NK-92 (cell line): ENCODE measurements at regions not wholly inside any gene's neighbourhood (a gene's known extent, or its start where the extent isn't known, plus 50 kb on each side); places are given as distances from the start of the nearest gene placed in this dataset.
"Not testable (repeated sequence)": the region's sequence is repeated elsewhere in the genome, so short reads cannot be mapped to it uniquely, and the experiment has no call there.

Experiments
- DNase-seq: peaks from one replicate; lab custom pipeline; 2025; ENCODE audit not compliant: unreplicated experiment; lab: John Stamatoyannopoulos, UW

- DNase-seq, result no peak
Measured at GRCh38 chrX:959595-959994, 252.9 kb downstream of the CRLF2 start.

DNA sequence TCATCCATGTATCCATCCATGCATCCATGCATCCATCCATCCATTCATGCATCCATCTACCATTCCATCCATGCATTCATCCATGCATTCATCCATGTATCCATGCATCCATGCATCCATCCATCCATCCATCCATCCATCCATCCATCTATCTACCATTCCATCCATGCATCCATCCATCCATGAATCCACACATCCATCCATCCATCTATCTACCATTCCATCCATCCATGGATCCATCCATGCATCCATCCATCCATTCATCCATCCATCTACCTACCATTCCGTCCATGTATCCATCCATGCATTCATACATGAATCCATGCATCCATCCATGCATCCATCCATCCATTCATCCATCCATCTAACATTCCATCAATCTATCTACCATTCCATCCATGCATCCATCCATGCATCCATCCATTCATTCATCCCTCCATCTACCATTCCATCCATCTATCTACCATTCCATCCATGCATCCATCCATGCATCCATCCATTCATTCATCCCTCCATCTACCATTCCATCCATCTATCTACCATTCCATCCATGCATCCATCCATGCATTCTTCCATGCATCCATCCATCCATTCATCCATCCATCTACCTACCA is 257.2 kb downstream of the CRLF2 start:
- DNase-seq, result not testable (repeated sequence)

DNA sequence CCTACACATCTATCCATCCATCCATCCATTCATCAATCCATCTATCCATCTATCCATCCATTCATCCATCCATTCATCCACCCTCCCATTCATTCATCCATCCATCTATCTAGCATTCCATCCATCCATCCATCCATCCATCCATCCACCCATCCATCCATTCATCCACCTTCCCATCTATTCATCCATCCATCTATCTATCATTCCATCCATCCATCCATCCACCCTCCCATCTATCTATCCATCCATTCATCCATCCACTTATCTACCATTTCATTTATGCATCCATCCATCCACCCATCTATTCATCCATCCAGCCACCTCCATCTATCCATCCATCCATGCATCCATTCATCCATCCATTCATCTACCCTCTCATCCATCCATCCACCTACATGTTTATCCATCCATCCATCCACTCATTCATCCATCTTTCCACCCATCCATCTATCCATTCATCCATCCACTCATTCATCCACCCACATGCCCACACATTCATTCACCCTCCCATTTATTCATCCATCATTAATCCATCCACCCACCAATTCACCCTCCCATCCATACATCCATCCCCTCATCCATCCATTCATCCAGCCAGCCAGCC is 258.5 kb downstream of the CRLF2 start:
- no peak for DNase-seq

DNA sequence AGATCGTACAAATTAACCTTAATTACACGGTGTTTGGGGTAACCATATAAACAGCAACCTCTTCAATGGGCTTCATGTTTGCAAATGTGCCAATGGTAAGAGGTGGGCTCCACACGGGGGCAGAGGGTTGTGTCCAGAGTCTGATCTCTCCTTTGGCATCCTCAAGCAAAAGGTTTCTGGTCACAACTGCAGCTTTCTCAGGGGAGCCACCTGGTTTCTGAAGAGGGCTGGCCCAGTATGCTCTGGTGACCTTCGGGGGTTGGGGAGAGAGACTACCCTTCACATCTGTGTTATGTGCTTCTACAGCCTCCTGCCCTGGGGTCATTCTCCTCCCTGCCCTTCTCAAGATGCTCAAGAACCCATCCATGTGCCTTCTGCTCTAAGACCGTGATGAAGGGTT is 259.6 kb downstream of the CRLF2 start:
- no peak for DNase-seq

DNA sequence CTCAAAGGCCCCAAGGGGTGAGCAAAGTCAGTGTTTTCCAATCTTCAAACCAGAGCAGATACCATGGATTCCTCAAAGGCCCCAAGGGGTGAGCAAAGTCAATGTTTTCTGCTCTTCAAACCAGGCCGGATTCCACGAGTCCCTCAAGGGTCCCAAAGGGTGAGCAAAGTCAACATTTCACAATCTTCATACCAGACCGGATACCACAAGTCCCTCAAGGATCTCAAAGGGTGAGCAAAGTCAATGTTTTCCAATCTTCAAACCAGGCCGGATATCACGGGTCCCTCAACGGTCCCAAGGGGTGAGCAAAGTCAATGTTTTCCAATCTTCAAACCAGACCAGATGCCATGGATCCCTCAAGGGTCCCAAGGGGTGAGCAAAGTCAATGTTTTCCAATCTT is 265.2 kb downstream of the CRLF2 start:
- not testable (repeated sequence) for DNase-seq

DNA sequence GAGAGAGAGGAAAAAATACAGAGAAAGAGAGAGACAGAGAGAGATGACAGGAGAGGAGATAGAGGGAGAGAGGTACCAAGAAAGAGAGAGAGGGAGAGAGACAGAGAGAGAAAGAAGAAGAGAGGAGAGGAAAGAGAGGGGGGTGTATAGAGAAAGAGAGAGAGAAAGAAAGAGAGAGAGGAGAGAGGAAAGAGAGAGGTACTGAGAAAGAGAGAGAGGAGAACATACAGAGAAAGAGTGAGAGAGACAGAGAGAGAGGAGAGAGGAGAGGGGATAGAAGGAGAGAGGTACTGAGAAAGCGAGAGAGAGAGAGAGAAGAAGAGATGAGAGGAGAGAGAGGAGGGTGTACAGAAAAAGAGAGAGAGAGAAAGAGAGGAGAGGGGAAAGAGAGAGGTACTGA is 269.4 kb downstream of the CRLF2 start:
- no peak for DNase-seq

GRCh38 chrX:940691-941090 is 271.8 kb downstream of the CRLF2 start:
- DNase-seq, result no peak

DNA sequence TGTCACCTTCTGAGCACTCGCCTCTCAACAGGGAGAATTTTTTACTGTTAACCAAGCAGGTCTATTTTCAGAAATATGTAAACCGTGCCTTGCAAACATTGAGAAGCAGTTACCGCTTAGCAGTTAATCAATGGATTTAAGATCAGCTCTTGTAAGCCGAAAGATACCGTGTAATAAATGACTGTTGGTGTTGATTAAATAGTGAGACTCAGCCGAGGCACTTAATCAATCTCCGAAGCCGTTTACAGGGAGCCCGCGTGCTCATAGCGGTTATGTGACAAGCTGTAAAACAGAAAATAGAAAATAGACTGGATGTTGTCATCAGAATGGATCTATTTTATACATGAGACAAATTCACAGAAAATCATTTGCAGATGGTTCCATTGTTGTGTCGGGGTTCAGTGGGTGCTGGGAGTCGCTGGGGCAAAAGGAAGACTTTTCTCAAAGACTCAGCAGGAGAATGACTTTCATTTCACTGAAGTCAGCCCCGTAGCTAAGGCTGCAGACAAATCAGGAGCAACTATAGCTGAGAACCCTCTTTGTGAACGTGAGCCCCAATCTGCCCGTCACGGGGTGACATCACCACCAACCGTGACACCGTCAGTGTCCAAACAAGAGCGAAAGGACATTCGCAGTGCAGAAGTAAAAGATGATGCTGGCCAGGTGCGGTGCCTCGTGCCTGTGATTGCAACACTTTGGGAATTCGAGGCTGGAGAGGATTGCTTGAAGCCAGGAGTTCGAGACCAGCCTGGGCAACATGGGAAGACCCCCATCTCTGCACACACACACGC is 275.3 kb downstream of the CRLF2 start:
- DNase-seq, result no peak

- no peak for DNase-seq
Measured at GRCh38 chrX:933611-934010, 278.8 kb downstream of the CRLF2 start.

- DNase-seq, result no peak
Measured at GRCh38 chrX:928606-929005, 283.8 kb downstream of the CRLF2 start.

- DNase-seq, result no peak
Measured at GRCh38 chrX:926991-927390, 285.5 kb downstream of the CRLF2 start.

- DNase-seq, result no peak
Measured at GRCh38 chrX:926070-926469, 286.4 kb downstream of the CRLF2 start.

DNA sequence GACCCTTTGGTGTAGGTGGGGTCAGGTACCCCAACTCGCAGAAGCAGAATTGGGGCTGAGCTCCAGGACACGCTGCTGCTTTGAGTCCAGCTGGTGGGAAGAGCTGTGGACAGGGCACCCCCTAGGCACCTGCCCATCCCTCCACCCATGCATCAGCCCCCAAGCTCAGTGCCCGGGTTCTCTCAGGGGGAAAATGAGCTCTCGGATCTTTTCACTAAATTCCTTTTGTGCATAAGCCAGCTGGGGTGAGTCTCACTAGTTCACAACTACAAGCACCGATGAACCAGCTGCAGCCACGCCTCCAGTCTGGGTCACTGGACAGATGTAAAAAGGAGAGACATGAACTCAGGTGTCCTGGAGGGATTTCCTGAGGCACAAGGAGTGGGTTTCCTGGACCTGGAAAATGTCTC is 286.8 kb downstream of the CRLF2 start:
- DNase-seq, result no peak

- no peak for DNase-seq
Measured at GRCh38 chrX:925094-925493, 287.4 kb downstream of the CRLF2 start.

DNA sequence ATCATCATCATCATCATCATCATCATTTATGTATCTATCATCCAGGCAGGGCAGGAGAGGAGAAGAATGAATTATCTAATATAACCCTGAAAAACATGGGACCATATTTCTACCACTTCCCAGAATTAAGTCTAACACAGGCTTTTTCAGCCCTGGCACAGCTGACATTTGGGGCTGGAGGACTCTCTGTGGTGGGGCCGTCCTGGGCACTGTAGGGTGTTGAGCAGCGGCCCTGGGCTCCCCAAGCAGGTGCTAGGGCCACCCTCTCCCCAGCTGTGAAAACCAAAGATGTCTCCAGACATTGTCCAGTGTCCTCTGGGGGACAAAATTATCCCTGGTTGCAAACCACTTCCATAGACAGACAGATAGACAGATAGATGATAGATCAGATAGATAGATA is 288.4 kb downstream of the CRLF2 start:
- no peak for DNase-seq

DNA sequence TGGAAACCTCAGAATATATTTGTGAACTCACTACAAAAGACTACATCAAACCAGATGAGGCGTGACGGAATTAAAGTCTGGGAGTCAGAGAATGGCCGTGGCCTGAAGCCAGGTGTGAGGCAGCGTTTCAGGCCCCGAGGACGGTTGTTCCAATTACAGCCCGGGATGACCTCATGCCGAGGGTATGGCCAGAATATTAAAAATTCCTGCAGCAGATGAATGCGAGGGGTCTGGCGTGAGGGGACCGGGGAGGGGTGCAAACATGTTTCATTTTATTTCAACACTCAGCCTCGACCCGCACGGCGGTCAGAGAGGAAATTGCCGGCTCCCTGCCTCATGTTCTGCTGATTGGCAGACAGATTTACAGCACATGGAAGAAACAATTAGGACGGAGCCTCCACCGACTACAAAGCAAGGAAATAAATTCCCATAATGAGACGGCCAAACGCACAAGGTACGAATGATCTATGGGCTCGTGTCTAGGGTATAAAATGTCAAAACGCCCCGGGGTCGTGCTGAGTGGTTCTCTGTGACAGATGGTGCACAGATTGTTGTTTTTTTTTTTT is 289.7 kb downstream of the SHOX start:
- no peak for DNase-seq

- DNase-seq, result no peak
Measured at GRCh38 chrX:916230-916599, 285.6 kb downstream of the SHOX start.

DNA sequence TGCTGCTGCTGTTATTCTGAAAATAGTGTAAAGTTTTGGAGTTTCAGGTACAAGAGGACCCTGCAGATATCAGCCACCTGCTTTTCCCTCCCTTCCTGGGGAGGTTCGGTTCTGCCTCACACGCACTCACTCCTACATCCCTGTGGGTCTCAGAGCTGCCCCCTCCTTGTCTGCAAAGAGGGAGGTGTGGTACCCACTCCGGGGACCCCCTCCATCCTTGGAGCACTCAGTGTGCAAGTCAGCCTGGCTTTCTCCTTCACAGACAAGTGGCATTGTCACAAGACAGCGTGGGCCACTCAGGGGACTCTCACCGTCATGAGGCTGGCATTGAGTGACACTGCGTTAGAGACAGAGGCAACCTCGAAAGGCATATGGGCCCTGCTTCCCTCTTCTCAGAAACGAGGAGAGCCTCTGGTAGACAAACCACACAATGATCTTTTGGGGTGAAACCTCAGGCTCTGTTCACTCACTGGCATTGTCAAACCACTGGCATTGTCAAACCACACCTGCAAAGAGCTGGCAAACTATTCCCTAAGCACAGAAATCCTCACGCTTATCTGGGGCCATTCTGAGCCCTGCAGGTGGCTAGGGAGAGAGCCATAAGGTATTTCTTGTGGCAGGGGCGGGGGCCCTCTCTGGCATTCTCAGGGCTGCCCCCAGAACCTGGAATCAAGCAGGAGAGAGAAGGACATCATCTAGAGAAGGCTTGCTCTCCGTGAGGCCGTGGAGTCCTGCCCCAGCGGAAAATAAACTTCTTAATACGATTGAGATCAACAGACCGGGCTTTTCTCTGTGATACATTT is 285.0 kb downstream of the SHOX start:
- no peak for DNase-seq

DNA sequence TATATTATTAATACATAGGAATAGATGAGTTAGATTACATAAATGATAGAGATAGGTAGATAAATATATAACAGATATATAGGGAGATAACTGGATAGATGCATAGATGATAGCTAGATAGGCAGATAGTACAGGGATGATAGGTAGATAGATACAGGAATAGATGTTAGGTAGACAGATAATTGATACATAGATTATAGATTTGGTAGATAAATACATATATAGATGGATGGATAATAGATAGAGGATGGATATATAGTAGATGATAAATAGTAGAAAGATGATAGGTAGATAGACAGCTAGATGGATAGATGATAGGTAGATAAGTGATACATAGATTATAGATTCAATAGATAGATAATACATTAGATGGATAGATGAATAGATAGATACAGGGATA is 283.6 kb downstream of the SHOX start:
- DNase-seq, result no peak

GRCh38 chrX:912677-913076 is 282.1 kb downstream of the SHOX start:
- no peak for DNase-seq

DNA sequence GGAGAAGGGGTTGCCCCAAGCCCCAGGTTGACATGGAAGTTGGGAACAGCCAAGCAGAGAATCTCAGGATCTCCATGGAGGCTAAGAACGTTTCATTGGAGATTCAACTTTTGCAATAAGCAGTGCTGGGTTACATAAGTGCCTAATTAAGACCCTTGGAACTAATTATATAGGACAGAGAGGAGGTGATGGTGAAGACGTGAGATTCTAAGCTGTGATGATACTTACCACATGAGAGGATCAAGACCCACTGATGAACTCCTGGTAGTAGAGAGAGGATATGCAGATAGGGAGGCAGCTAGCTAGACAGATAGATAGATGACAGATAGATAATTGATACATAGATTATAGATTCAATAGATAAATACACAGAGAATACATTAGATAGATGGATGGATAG is 278.5 kb downstream of the SHOX start:
- not testable (repeated sequence) for DNase-seq
